B cell (primary cell): ENCODE measurements at regions not wholly inside any gene's neighbourhood (a gene's known extent, or its start where the extent isn't known, plus 50 kb on each side); places are given as distances from the start of the nearest gene placed in this dataset.
"Not testable (repeated sequence)": the region's sequence is repeated elsewhere in the genome, so short reads cannot be mapped to it uniquely, and the experiment has no call there.

Experiments
- ATAC-seq: fragments of 200-7000 bp; cut with Tn5 transposase; one replicate; pipeline ENCODE4 v1.10.0; 2021; ENCODE audit warnings: low read depth, mild to moderate bottlenecking, moderate number of reproducible peaks, moderate library complexity
- CTCF ChIA-PET: fragments of 350-600 bp; sonication (Branson Sonifier 250); formaldehyde crosslinking; loops from one replicate; lab custom pipeline; 2021; ENCODE audit warnings: antibody characterized with exemption, inconsistent platforms; lab: Charles Lee
- POLR2A ChIA-PET: fragments of 350-600 bp; sonication (Branson Sonifier 250); formaldehyde crosslinking; loops from one replicate; lab custom pipeline; 2021; ENCODE audit warnings: antibody characterized with exemption; lab: Charles Lee
- DNase-seq: peaks from one replicate; pipeline ENCODE4 v3.0.0; 2013
- H2AFZ ChIP-seq: 2 replicates; pipeline ENCODE4 v1.6.1; 2012; ENCODE audit warnings: mild to moderate bottlenecking, low read depth, low read length; ENCODE audit not compliant: insufficient read depth, poor library complexity, severe bottlenecking
- H3K27ac ChIP-seq, 2 donors: 1 replicate in 1 of 2; 2 replicates in 1 of 2; pipeline ENCODE4 v1.5.1; 2012 to 2013; ENCODE audit warnings: low read length in 2 of 2, mild to moderate bottlenecking in 2 of 2, moderate library complexity in 1 of 2
- H3K27me3 ChIP-seq, 4 experiments: fragments of 200-600 bp in 1 of 4; sonication (generic) in 1 of 4; replicated peaks in 1 of 4; 1 replicate in 2 of 4; 2 replicates in 2 of 4; pipeline versions ENCODE4 v1.6.1 to v1.7.0; 2013 to 2016; ENCODE audit warnings: low read length in 3 of 4, mild to moderate bottlenecking in 2 of 4, mixed read lengths in 1 of 4, moderate library complexity in 1 of 4; ENCODE audit not compliant: insufficient read depth in 4 of 4, control insufficient read depth in 3 of 4; ENCODE audit errors: control extremely low read depth in 1 of 4
- H3K36me3 ChIP-seq, 2 experiments: replicated peaks in 1 of 2; 1 replicate in 1 of 2; 2 replicates in 1 of 2; pipeline versions ENCODE4 v1.6.1 to v1.7.1; 2013; ENCODE audit warnings: low read length in 1 of 2; ENCODE audit not compliant: insufficient read depth in 2 of 2, control insufficient read depth in 1 of 2; ENCODE audit errors: control extremely low read depth in 1 of 2, extremely low read depth in 1 of 2
- H3K4me1 ChIP-seq, 2 donors: fragments of 200-600 bp in 1 of 2; sonication (generic) in 1 of 2; 1 replicate in 1 of 2; 2 replicates in 1 of 2; pipeline versions ENCODE4 v1.5.1 to v1.6.1; 2013 to 2017; ENCODE audit warnings: low read length in 2 of 2; ENCODE audit not compliant: control insufficient read depth in 2 of 2, insufficient read depth in 2 of 2
- H3K4me2 ChIP-seq: replicated peaks from 2 replicates; pipeline ENCODE3; 2012; ENCODE audit warnings: mild to moderate bottlenecking, low read depth, low read length; ENCODE audit not compliant: poor library complexity, severe bottlenecking
- H3K4me3 ChIP-seq, 5 experiments: fragments of 200-600 bp in 1 of 5; sonication (generic) in 1 of 5; 1 replicate in 3 of 5; 2 replicates in 2 of 5; pipeline versions ENCODE4 v1.5.1 to v1.7.0; 2011 to 2016; ENCODE audit warnings: low read length in 4 of 5, mild to moderate bottlenecking in 4 of 5, low read depth in 2 of 5, control low read depth in 1 of 5, moderate library complexity in 1 of 5; ENCODE audit not compliant: insufficient read depth in 1 of 5; ENCODE audit errors: control extremely low read depth in 1 of 5, extremely low read depth in 1 of 5
- H3K79me2 ChIP-seq: fragments of 200-600 bp; sonication (generic); one replicate; pipeline ENCODE4 v1.6.0; 2016; ENCODE audit warnings: low read length; ENCODE audit not compliant: control insufficient read depth, insufficient read depth
- H3K9ac ChIP-seq: fragments of 200-600 bp; sonication (generic); 2 replicates; pipeline ENCODE4 v1.6.1; 2017; ENCODE audit warnings: mild to moderate bottlenecking, low read length, moderate library complexity
- H3K9me3 ChIP-seq, 3 donors: one replicate each; pipeline versions ENCODE4 v1.6.1 to v1.7.1; 2013; ENCODE audit warnings: low read length in 2 of 3; ENCODE audit not compliant: control insufficient read depth in 2 of 3, insufficient read depth in 1 of 3; ENCODE audit errors: control extremely low read depth in 1 of 3
- H4K20me1 ChIP-seq: 2 replicates; pipeline ENCODE4 v1.6.0; 2012; ENCODE audit warnings: mild to moderate bottlenecking, low read length; ENCODE audit not compliant: insufficient read depth, control insufficient read depth, poor library complexity, severe bottlenecking
- H3K27ac Mint-ChIP-seq: one replicate; pipeline ENCODE4 v1.8.0; 2021; ENCODE audit warnings: mixed read lengths
- H3K27me3 Mint-ChIP-seq: one replicate; pipeline ENCODE4 v1.8.0; 2021; ENCODE audit warnings: mixed read lengths
- H3K4me1 Mint-ChIP-seq: one replicate; pipeline ENCODE4 v1.8.0; 2021; ENCODE audit warnings: mixed read lengths
- H3K4me3 Mint-ChIP-seq: one replicate; pipeline ENCODE4 v1.8.0; 2021; ENCODE audit warnings: mixed read lengths
- H3K9me3 Mint-ChIP-seq: one replicate; pipeline ENCODE4 v1.8.0; 2022; ENCODE audit warnings: mixed read lengths; ENCODE audit not compliant: insufficient read depth
- EZH2 ChIP-seq: IDR thresholded peaks from 2 replicates; pipeline ENCODE4 v1.6.1; 2012; ENCODE audit warnings: borderline replicate concordance, low read depth, mild to moderate bottlenecking, moderate library complexity, low read length; ENCODE audit not compliant: insufficient read depth, poor library complexity, severe bottlenecking
- intact Hi-C: fragments of 100-400 bp; cut with micrococcal nuclease; formaldehyde crosslinking; loops from one replicate; pipeline ENCODE4 v1.10.0; 2022
- TF ChIP-seq, protein P1 (sequence below): fragments of 200-600 bp; IDR thresholded peaks from one replicate; pipeline ENCODE4 v1.8.0; 2022; ENCODE audit warnings: antibody characterized with exemption, mild to moderate bottlenecking

GRCh38 chr13:90055760-90056159 lies 1291.7 kb upstream of the MIR17HG start:
- Histone ChIP-seq H3K4me1 (no peaks in the 10 kb centered on the region), H3K27me3 (no peaks in the 10 kb centered on the region), H3K79me2 (no peaks in the 10 kb centered on the region), H3K9me3 (no peaks in the 10 kb centered on the region), H3K36me3 (no peaks in the 10 kb centered on the region), H3K4me3 (no peak overlapping the region), H3K4me2 (no peak overlapping the region), H3K27ac (no peak overlapping the region), H2AFZ (no peak overlapping the region), H3K9ac (no peak overlapping the region), H4K20me1 (no peaks in the 10 kb centered on the region)
- H3K9me3 Mint-ChIP-seq = peaks cover 3% of the 10 kb centered on the region
- CTCF ChIA-PET = no interaction called here
- H3K4me3 Mint-ChIP-seq = no peak overlapping the region
- H3K27ac Mint-ChIP-seq = no peak overlapping the region
- no peak for ATAC-seq
- POLR2A ChIA-PET = no interaction called here
- TF ChIP-seq, protein P1, sequence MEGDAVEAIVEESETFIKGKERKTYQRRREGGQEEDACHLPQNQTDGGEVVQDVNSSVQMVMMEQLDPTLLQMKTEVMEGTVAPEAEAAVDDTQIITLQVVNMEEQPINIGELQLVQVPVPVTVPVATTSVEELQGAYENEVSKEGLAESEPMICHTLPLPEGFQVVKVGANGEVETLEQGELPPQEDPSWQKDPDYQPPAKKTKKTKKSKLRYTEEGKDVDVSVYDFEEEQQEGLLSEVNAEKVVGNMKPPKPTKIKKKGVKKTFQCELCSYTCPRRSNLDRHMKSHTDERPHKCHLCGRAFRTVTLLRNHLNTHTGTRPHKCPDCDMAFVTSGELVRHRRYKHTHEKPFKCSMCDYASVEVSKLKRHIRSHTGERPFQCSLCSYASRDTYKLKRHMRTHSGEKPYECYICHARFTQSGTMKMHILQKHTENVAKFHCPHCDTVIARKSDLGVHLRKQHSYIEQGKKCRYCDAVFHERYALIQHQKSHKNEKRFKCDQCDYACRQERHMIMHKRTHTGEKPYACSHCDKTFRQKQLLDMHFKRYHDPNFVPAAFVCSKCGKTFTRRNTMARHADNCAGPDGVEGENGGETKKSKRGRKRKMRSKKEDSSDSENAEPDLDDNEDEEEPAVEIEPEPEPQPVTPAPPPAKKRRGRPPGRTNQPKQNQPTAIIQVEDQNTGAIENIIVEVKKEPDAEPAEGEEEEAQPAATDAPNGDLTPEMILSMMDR = no peak
- no peak for TF ChIP-seq EZH2
- intact Hi-C loops = no loop called here
- no peak for DNase-seq
- H3K4me1 Mint-ChIP-seq = no peaks in the 10 kb centered on the region
- no peaks in the 10 kb centered on the region for H3K27me3 Mint-ChIP-seq

GRCh38 chr13:90064226-90064625 lies 1283.3 kb upstream of the MIR17HG start:
- ATAC-seq, H3K4me1 Mint-ChIP-seq, H3K9me3 Mint-ChIP-seq, H3K9ac ChIP-seq, intact Hi-C loops, H2AFZ ChIP-seq, H3K9me3 ChIP-seq, DNase-seq, CTCF ChIA-PET, H3K27me3 Mint-ChIP-seq, H3K27ac Mint-ChIP-seq, H3K4me3 ChIP-seq, H3K4me2 ChIP-seq, H3K27ac ChIP-seq, H3K36me3 ChIP-seq, POLR2A ChIA-PET, H3K79me2 ChIP-seq, H3K4me1 ChIP-seq, H3K4me3 Mint-ChIP-seq, H3K27me3 ChIP-seq, H4K20me1 ChIP-seq: not testable (repeated sequence)
